HG03060 (cell line): ENCODE measurements at regions not wholly inside any gene's neighbourhood (a gene's known extent, or its start where the extent isn't known, plus 50 kb on each side); places are given as distances from the start of the nearest gene placed in this dataset.
"Not testable (repeated sequence)": the region's sequence is repeated elsewhere in the genome, so short reads cannot be mapped to it uniquely, and the experiment has no call there.

Source experiments
- ATAC-seq: cut with Tn5 transposase; IDR thresholded peaks from one replicate; pipeline ENCODE4 v1.9.1; 2021; ENCODE audit warnings: low read depth, moderate number of reproducible peaks; ENCODE audit not compliant: unreplicated experiment

GRCh38 chr10:125411724-125412123 is 251.4 kb upstream of the CTBP2 start:
- ATAC-seq: no peak

- no peak for ATAC-seq
Measured at GRCh38 chr10:125409756-125410155, 249.4 kb upstream of the CTBP2 start.

- ATAC-seq: no peak
Measured at GRCh38 chr10:125407557-125407956, 247.2 kb upstream of the CTBP2 start.

- no peak for ATAC-seq
Measured at GRCh38 chr10:125407000-125407502, 246.7 kb upstream of the CTBP2 start.

GRCh38 chr10:125404902-125405301 is 244.5 kb upstream of the CTBP2 start:
- ATAC-seq: not testable (repeated sequence)

GRCh38 chr10:125401462-125401861 is 241.1 kb upstream of the CTBP2 start:
- ATAC-seq: no peak

GRCh38 chr10:125399289-125399688 is 238.9 kb upstream of the CTBP2 start:
- no peak for ATAC-seq

- ATAC-seq: no peak
Measured at GRCh38 chr10:125398270-125398669, 237.9 kb upstream of the CTBP2 start.

GRCh38 chr10:125397608-125398007 is 237.2 kb upstream of the CTBP2 start:
- ATAC-seq: no peak

GRCh38 chr10:125396676-125397075 is 236.3 kb upstream of the CTBP2 start:
- ATAC-seq: no peak

- ATAC-seq: no peak
Measured at GRCh38 chr10:125392609-125393008, 232.2 kb upstream of the CTBP2 start.

- ATAC-seq: no peak
Measured at GRCh38 chr10:125392154-125392553, 231.8 kb upstream of the CTBP2 start.

GRCh38 chr10:125389648-125390047 is 229.3 kb upstream of the CTBP2 start:
- ATAC-seq: no peak

- no peak for ATAC-seq
Measured at GRCh38 chr10:125379592-125379991, 219.2 kb upstream of the CTBP2 start.

- ATAC-seq: no peak
Measured at GRCh38 chr10:125377368-125377767, 217.0 kb upstream of the CTBP2 start.

GRCh38 chr10:125375210-125375609 is 214.8 kb upstream of the CTBP2 start:
- no peak for ATAC-seq

GRCh38 chr10:125373546-125373945 is 213.2 kb upstream of the CTBP2 start:
- ATAC-seq: no peak

GRCh38 chr10:125370578-125370977 is 210.2 kb upstream of the CTBP2 start:
- ATAC-seq: no peak

GRCh38 chr10:125369382-125370326 is 209.3 kb upstream of the CTBP2 start:
- no peak for ATAC-seq

- no peak for ATAC-seq
Measured at GRCh38 chr10:125368146-125368545, 207.8 kb upstream of the CTBP2 start.

- ATAC-seq: no peak
Measured at GRCh38 chr10:125363791-125364190, 203.4 kb upstream of the CTBP2 start.

GRCh38 chr10:125362950-125363349 is 202.6 kb upstream of the CTBP2 start:
- ATAC-seq: no peak
